ENCODE measurements at regions not wholly inside any gene's neighbourhood (a gene's known extent, or its start where the extent isn't known, plus 50 kb on each side); places are given as distances from the start of the nearest gene placed in this dataset.
"Not testable (repeated sequence)": the region's sequence is repeated elsewhere in the genome, so short reads cannot be mapped to it uniquely, and the experiment has no call there.

DNA sequence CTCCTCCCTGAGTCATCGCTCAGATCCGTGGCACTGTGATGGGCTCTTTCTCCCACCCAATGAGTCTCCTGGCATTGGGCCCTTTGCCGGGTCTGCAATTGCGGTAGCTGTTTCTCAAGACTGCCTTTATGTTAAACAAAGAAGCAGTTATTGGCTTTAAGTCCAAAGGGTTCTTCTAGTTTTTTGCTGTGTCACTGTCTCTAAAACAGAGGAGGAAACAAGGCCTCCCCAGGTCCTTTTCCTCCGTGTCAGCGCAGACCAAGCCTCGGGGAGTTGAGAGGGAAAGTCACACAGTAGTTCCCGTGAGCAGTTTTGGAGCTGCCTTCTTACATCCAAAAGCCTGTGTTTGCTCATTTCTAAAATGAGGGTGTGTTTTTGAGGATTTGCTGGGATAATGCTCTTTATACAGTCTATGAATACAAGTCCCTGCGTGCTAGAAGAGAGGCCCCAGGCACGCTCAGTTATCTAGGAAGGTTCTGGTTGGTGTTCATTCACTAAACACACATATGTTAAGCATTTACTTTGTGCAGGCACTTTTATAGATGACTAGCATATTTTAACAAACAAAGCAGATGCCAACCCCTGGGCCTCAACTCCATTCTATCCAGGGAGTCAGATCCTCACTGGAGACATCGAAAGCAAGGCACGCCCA, 126.0 kb upstream of the PZP start:
- no peak for DNase-seq

DNA sequence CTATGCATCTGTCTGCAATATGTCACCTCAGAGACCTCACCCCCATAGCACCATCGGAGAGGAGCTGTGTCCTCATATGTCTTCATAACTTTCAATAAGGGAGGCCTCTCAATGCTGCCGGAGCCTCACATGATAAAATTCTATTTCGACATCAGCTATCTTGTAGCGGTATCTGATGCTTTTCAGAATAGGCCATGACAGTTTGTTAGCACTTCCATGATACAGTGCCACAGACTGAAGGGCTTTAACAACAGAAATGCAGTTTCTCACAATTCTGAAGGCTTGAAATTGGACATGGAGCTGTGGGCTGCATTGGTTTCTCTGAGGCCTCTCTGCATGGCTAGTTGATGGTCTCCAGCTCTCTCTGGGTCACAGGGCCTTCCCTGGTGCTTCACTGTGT, 125.0 kb upstream of the PZP start:
- DNase-seq: no peak

DNA sequence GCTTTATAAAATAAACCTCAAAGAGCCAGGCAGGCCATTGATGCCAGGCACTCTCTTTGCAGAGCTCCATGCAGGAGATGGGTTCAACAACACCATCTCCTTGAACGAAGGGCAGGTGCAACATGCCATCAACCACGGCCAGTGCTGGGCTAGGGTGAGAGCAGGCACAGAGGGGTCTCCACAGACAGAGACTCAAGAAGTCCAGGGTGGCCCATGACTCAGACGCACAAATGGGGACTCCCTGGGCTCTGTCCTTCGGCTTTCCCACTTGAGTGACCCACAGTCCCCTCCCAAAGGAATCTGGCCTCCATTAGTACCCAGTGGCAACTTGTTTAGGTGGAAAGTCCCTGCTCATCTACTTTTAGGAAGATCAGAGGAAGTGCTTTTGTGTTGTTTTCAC, 124.4 kb upstream of the PZP start:
- DNase-seq: no peak

DNA sequence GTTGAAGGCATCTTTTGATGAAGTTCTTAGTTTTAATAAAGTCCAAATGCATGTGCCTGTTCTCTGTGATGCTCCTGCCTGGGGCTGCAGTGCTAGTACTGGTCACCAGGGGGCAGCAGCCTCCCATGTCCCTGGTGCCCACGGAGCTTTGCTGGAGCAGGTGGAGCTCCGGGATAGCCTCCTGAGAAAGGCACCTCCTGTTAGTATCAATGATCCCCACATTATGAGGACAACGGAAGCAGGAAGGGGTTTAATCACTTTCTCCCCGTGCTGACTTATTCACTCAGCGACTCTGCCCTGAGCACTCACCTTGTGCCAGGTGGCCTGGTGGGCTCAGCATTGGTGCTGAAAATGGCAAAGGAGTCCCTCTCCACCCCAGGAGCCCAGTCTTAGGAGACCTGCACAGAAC, 123.0 kb upstream of the PZP start:
- DNase-seq: peak; percentile 51

DNA sequence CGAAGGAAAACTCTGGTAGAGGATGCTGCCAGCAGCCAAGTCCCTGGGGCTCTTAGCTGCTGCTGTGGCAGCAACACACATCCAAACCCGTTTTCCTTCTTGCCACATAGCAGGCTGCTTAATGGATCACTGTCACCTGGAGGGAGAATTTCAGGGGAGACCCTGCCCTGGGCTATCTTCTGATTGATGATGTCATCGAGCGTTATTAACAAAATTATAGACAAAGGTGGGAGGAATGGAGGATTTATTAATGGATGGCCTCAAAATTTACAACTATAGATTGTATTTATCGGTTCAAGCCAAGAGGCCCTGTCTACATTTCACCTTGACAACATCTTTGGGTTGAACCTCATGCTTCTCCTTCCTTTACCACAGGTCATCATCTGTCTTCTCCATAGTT, 120.8 kb upstream of the PZP start:
- no peak for DNase-seq

DNA sequence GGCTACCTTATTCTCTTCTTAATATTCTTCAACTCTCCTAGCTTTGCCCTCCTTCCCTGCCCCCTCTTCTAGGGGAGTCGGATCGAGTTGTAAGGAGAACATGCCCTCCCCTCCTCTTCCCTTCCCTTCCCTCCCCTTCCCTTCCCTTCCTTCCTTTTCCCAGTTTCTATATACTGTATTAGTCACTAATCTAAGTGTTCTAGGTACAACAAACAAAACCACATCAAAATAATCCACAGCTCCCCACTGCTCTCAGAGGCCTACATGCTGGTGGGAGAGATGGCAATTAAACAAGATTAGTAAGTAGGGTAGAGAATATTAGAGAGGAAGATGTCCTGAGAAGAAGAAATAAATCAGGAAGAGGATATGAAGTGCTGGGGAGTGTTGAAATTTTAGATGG, 119.9 kb upstream of the PZP start:
- DNase-seq: no peak

DNA sequence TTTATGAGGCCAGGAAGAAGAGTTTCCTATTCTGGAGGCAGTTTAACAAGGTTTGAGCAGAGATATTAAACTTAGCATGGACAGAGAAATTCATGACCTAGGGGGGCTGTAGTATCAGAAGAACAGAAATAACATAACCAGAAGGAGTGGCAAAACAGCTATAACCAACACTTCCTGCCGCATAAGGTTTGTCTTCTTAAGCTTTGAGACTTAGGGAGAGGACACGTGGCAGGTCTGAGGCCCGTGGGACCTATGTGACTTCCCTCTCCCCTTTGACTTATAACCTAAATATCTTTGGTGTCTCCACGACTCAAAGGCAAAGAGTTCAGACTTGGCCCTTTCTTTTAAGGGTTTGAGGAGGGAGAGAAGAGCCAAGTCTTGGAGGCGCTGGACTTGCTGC, 119.1 kb upstream of the PZP start:
- no peak for DNase-seq

DNA sequence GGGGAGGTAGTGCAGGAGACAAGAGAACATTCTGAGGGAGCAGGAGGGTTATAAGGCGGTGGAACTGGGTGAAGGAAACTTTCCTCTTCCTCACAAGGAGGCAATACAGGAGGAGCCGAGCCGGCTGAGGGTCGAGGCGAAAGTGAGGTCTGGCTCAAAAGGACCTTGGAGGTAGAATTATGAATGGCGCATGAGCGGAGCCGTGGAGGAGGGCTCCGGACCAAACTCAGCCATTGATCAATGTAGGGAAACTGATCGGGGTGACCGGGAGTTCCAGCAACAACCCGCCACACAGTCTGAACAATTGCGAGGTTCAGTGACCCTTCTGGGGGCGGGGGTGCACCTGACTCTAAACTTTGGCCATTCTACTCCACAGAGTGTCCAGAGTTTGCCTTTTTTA, 118.7 kb upstream of the PZP start:
- DNase-seq: not testable (repeated sequence)

DNA sequence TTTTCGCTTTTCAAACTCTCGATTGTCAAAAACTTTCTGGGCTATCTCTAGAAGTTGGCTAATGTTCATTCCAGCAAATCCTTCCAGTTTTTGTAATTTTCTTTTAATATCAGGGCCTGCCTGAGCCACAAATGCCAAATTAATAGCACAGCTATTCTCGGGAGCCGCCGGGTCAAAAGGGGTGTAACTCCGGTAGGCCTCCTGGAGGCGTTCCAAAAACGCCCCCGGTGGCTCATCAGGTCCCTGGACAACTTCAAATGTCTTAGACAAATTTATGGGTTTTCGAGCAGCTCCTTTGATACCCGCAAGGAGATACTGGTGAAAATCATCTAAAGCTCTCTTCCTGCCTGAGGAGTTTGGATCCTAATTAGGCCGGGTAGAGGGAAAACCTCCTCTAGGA, 117.9 kb upstream of the PZP start:
- DNase-seq: no peak

DNA sequence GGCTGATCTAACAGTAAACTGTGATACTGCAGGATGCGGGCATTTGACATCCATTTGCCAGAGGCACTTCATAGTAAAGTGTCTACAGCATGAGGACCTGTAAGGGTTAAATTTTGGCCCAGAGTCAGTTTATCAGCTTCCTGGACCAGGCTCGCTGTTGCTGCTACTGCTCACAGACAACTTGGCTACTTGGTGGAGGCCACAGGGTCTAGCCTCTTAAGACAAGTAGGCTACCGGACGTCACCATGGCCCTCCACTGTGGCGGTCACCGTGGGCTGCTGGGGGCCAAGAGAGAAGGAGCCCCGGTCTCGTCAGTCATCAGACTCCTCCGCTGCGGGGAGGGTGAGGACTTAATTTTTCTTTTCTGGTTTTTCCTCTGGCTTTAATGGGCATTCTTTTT, 117.3 kb upstream of the PZP start:
- no peak for DNase-seq

DNA sequence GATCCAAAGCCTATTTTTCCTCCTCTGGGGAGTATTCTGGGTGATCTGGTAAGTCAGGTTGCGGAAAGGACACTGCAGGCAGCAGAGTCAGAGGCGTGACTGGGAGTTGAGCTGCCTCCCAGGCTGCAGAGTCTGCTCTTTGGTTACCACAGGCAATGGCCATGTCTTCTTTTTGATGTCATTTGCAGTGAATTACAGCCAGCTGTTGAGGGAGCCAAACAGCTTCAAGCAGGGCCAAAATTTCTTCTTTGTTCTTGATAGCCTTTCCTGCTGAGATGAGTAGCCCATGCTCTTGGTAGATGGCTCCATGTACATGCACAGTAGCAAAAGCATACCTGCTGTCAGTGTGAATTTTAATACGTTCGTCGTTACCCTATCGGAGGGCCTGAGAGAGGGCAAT, 116.6 kb upstream of the PZP start:
- DNase-seq: no peak

DNA sequence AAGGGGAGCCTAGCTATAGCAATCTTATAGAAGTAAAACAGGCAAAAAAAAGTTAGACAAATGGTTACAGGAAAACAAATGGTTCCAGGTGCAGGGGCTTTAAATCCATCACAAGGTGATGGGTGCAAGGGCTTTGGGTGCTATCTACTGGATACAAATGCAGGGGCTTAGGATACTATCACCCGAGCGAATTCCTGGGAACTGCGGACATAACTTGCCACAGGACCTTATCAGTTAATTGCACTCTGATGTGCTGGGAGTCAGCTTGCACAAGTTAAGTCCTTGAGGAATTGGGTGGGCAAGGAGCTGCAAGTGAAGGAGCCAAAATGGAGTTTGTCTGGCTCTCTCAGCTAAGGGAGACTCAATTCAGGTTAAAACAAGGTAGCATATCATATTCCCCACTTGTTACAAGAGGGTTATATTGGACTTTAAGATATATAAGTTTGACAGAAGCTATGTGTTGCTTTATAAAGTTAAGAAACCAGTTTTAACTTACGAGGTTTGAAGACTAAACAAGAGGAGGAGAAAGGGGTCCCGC, 115.0 kb upstream of the PZP start:
- DNase-seq: no peak

DNA sequence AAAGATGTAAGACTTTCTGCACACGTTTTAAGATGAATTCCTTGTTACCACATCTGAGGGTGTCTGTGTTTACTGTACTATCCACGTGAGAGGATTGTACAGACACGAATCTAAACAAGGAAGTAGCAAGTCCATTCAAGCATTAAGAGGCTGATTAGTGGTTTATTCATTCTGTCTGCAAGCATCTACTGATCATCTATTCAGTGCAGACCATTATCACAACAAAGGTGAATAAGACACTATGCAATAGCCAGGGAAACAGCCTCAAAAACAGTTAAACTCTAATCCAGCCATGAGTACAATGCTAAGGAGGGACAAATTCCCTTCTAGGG, 111.6 kb upstream of the PZP start:
- no peak for DNase-seq

DNA sequence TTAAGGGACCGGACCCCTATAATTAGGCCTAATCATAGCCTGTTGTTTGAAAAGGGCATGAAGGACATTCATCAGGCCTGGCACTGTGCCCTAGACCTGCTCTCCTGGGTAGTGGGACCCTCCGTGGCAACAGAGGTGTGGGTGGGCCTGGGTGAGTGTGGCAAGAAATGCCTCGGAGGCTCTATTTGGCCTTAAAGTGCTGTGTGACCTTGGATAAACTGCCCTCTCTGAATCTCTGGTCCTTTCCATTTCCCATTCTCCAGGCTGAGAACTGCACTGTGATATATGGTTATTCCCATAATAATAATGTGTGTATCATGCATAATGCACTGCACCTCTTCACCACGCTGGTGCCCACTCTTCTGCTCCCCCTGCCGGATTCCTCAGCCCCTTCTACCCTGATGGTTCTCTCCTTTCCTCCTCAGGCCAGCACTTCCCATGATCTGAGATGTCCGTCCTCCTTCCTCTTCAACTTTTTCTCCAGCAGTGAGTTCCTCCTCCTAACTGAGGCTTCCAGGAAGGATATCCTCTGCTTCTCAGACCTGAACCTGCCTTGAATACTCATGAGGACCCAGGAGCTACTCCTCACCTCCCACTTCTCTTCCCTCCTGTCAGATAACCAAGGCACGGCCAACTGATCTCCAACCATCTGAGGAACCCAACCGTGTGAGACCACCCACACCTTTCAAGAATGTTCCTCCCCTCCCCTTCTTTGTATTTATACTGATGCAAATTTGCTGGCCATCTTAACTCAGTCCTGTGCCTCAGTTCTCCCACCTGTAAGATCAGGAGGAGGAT, 111.0 kb upstream of the PZP start:
- DNase-seq: no peak

DNA sequence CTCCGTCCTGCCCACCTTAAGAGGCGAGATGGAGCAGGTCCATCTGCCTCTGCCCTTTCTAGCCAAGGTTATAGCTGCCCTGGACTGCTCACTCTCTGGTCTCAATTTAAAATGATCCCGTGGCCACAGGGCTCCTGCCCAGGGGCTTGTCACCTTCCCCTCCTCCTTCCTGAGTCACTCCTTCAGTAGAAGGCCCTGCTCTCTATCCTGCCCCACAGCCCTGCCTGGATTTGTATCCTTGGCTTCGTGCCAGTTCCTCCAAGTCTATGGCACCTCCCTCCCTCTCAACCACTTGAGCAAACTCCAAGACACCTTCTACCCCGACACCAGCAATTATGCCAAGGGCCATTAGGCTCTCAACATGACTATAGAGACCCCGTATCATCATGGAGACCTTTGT, 105.3 kb upstream of the PZP start:
- DNase-seq: not testable (repeated sequence)

DNA sequence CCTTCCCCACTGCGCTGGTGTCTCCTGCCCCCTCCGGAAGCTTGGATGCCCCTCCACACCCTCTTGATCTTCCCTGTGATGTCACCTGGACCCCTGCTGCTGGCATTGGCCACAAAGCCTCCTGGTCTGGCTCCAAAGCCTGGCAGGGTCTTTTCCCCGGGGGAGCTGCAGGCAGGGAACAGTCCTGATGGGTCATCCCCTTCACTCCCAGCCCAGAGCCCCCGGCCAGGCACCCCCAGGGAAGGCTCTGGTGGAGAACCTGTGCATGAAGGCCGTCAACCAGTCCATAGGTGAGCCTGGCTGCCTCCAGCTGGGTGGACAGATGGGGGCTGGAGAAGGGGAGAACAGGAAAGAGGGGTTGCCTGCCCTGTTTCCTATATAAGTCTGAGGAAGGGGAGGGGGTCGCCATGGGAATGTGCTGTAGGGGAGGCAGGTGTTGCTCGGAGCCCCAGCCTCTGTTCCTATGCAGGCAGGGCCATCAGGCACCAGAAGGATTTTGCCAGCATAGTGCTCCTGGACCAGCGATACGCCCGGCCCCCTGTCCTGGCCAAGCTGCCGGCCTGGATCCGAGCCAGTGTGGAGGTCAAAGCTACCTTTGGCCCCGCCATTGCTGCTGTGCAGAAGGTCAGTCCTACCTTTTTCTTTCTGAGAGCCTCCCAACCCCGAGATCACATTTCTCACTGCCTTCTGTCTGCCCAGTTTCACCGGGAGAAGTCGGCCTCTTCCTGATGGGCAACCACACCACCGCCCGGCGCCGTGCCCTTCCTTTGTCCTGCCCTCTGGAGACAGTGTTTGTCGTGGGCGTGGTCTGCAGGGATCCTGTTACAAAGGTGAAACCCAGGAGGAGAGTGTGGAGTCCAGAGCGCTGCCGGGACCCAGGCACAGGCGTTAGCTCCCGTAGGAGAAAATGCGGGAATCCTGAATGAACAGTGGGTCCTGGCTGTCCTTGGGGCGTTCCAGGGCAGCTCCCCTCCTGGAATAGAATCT, 104.5 kb upstream of the PZP start:
- DNase-seq: not testable (repeated sequence)

DNA sequence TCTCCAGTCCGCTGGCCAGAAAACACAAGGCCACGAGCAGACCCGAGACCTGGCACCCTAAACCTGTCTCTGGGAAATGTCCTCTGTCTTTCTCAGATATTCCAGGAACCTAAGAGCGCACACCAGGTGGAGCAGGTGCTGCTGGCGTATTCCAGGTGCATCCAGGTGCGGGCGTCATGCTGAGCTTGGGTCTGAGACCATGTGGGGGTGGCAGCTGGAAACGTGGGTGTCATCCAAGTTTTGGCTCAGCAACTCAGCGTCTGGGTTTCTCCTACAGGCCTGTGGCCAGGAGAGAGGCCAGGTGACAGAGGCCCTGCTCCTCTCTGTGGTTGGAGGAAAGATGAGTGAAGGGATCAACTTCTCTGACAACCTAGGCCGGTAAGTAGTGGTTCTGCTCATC, 103.3 kb upstream of the PZP start:
- DNase-seq: not testable (repeated sequence)

DNA sequence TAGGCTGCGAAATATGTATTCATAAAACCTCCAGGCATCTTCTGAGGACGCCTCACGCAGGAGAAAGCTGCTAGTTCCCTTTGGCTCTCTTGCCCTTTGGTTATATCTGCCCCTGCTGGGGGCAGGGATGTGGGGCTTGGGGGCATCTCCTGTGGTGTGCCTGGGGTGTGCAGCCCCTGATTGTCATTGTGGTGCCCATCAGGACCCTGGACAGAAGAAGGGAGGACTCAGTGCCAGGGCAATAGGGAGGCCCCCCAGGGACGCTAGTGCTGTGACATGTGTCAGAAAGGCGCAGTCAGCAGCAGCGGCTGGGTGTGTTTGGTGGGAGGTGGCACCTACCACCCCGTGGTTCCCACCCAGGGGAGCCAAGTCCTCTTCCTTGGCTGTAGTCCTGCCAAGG, 102.5 kb upstream of the PZP start:
- DNase-seq: not testable (repeated sequence)

DNA sequence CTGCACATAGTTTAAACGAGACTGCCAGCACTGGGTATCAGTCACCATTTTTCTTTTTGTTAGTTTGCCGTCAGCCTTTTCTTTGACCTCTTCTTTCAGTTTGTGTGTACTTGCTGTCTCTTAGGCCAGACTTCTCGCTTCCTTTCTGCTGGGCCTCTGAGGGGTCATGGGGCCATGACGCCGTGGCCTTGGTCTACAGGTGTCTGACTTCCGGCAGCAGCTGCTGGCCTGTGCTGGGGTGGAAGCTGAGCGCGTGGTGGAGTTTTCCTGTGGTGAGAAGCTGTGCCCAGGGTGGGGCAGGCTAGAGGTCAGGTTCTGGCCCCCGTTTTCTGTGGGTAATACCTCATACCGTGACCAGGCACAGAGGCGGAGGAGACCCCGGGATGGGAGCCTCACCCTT, 101.6 kb upstream of the PZP start:
- not testable (repeated sequence) for DNase-seq

DNA sequence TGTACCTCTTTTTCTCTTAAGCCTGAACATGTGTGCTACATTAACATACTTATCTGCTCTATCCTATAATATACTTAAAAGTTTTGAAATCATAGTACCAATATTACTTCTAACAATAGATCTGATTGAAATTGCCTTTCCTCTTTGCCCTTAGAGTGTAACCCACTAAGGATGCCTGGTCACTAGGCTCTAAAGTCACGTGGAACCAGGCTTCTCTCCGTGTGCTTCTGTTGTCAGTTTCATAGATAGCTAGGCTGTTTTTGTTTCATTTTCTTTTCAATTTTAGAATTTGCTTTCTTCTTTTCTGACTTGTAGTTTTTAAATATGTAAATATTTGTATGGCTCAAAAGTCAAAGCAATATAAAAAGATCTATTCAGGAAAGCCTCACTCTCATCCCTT, 100.5 kb upstream of the PZP start:
- not testable (repeated sequence) for DNase-seq

DNA sequence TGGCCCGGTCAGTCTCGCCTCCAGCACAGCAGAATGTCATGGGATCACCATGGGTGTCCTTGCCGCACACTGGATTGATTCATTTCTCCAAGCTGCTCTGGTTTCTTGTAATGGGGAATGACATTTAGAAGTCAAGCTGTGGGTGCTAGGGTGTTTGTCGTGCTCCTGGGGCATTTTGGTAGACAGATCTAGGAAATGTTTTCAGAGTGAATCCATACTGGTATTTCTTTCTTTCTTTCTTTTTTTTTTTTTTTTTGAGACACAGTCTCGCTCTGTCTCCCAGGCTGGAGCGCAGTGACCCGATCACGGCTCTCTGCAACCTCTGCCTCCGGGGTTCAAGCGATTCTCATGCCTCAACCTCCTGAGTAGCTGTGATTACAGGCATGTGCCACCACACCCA, 100.0 kb upstream of the PZP start:
- DNase-seq: not testable (repeated sequence)

DNA sequence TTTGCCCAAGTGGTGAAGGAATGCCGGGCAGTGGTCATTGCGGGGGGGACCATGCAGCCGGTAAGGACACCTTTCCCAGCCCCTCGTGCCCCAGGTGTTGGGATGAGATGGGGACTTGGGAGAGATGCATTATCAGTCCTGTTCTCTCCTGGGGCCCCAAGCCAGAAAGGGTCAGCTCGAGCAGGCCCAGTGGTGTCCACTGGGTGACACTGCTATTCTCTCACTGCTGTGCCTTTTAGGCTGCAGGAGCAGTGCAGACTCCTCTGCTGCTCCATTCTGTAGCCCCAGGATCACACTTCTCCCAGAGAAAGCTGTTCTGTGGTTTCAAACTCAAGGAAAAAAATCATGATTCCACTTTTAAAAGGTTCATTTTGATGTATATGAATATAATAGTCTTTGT, 99.1 kb upstream of the PZP start:
- not testable (repeated sequence) for DNase-seq

DNA sequence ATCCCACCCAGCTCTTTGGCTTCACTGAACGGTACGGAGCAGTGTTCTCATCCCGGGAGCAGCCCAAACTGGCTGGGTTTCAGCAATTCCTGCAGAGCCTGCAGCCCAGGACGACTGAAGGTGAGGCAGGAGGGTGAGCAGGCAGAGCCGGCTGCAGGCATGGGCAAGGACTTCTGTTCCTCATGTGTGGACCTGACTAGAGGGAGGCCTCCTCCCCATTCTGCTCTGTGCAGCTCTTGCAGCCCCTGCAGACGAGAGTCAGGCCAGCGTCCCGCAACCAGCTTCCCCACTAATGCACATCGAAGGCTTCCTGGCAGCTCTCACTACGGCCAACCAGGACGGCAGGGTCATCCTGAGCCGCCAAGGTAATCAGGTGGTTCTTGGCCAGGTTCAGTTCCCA, 97.8 kb upstream of the PZP start:
- not testable (repeated sequence) for DNase-seq
